IMR-90 (cell line): ENCODE measurements at regions not wholly inside any gene's neighbourhood (a gene's known extent, or its start where the extent isn't known, plus 50 kb on each side); places are given as distances from the start of the nearest gene placed in this dataset.

Experiments
- ATAC-seq: fragments of 200-7000 bp; cut with Tn5 transposase; 2 replicates; pipeline ENCODE4 v1.9.1; 2020; ENCODE audit warnings: low read depth, mild to moderate bottlenecking, moderate library complexity
- BruUV-seq: library from RNA; stranded (reverse); fragments of 400-500 nt; replicated peaks from 2 replicates; lab custom pipeline; 2021; lab: Mats Ljungman, UMichigan
- CTCF ChIA-PET: fragments of 300-600 bp; formaldehyde crosslinking; extraction: SDS; loops from one replicate; lab custom pipeline; 2021; ENCODE audit warnings: antibody characterized with exemption; lab: Yijun Ruan, JAX
- POLR2A ChIA-PET: fragments of 300-600 bp; sonication (Branson Sonifier 250); formaldehyde crosslinking; loops from one replicate; lab custom pipeline; 2022; ENCODE audit warnings: antibody characterized with exemption; ENCODE audit not compliant: unreplicated experiment; lab: Charles Lee
- DNase-seq: peaks from one replicate; pipeline ENCODE4 v3.0.0; 2013
- H2AFZ ChIP-seq: replicated peaks from 2 replicates; pipeline ENCODE3; 2013; ENCODE audit warnings: low read length, mild to moderate bottlenecking; ENCODE audit not compliant: poor library complexity
- H2AK5ac ChIP-seq: 2 replicates; pipeline ENCODE4 v1.6.1; 2013; ENCODE audit warnings: low read depth, low read length, inconsistent platforms
- H2AK9ac ChIP-seq: replicated peaks from 2 replicates; pipeline ENCODE3; 2013; ENCODE audit warnings: mild to moderate bottlenecking, low read depth, low read length, moderate library complexity; ENCODE audit not compliant: poor library complexity
- H2BK120ac ChIP-seq: 2 replicates; pipeline ENCODE4 v1.6.1; 2013; ENCODE audit warnings: low read depth, low read length, inconsistent platforms
- H2BK15ac ChIP-seq: 3 replicates; pipeline ENCODE4 v1.6.1; 2013; ENCODE audit warnings: low read depth, low read length, inconsistent platforms
- H2BK20ac ChIP-seq: 2 replicates; pipeline ENCODE4 v1.6.1; 2013; ENCODE audit warnings: low read depth, mild to moderate bottlenecking, inconsistent platforms, low read length, moderate library complexity
- H2BK5ac ChIP-seq: 2 replicates; pipeline ENCODE4 v1.6.1; 2013; ENCODE audit warnings: mild to moderate bottlenecking, low read depth, low read length, inconsistent platforms; ENCODE audit not compliant: poor library complexity, severe bottlenecking
- H3K14ac ChIP-seq: replicated peaks from 2 replicates; pipeline ENCODE4 v1.6.1; 2013; ENCODE audit warnings: low read depth, low read length, inconsistent platforms
- H3K18ac ChIP-seq: 2 replicates; pipeline ENCODE4 v1.6.1; 2013; ENCODE audit warnings: low read depth, low read length, control low read depth
- H3K23ac ChIP-seq: 2 replicates; pipeline ENCODE4 v1.6.1; 2013; ENCODE audit warnings: low read depth, low read length, inconsistent platforms
- H3K27ac ChIP-seq: 2 replicates; pipeline ENCODE4 v1.5.1; 2013; ENCODE audit warnings: mild to moderate bottlenecking, control low read depth, low read length; ENCODE audit not compliant: insufficient read depth
- H3K27me3 ChIP-seq: 2 replicates; pipeline ENCODE4 v1.6.1; 2013; ENCODE audit warnings: low read length; ENCODE audit not compliant: control insufficient read depth, insufficient read depth
- H3K36me3 ChIP-seq: 2 replicates; pipeline ENCODE4 v1.6.1; 2013; ENCODE audit warnings: low read length, mixed read lengths; ENCODE audit not compliant: control insufficient read depth, insufficient read depth
- H3K4ac ChIP-seq: 2 replicates; pipeline ENCODE4 v1.6.1; 2013; ENCODE audit warnings: low read depth, low read length, inconsistent platforms
- H3K4me1 ChIP-seq: 2 replicates; pipeline ENCODE4 v1.6.1; 2013; ENCODE audit warnings: low read length, mixed read lengths; ENCODE audit not compliant: control insufficient read depth, insufficient read depth
- H3K4me2 ChIP-seq: 2 replicates; pipeline ENCODE4 v1.6.1; 2013; ENCODE audit warnings: low read depth, mild to moderate bottlenecking, control low read depth, low read length, moderate library complexity
- H3K4me3 ChIP-seq: 2 replicates; pipeline ENCODE4 v1.5.1; 2013; ENCODE audit warnings: low read depth, mild to moderate bottlenecking, control low read depth, low read length, moderate library complexity; ENCODE audit not compliant: insufficient read depth
- H3K56ac ChIP-seq: 2 replicates; pipeline ENCODE4 v1.6.1; 2013; ENCODE audit warnings: low read length, inconsistent platforms; ENCODE audit not compliant: insufficient read depth; ENCODE audit errors: extremely low read depth
- H3K79me1 ChIP-seq, 2 experiments: 2 replicates each; pipeline ENCODE4 v1.6.1; 2013; ENCODE audit warnings: low read length in 2 of 2, inconsistent platforms in 1 of 2, low read depth in 1 of 2
- H3K9ac ChIP-seq: 2 replicates; pipeline ENCODE4 v1.6.1; 2013; ENCODE audit warnings: low read depth, low read length, control low read depth
- H3K9me1 ChIP-seq: 2 replicates; pipeline ENCODE4 v1.6.1; 2013; ENCODE audit warnings: low read length, inconsistent platforms; ENCODE audit not compliant: insufficient read depth
- H3K9me3 ChIP-seq: 2 replicates; pipeline ENCODE4 v1.6.1; 2013; ENCODE audit warnings: low read length; ENCODE audit not compliant: control insufficient read depth, insufficient read depth
- H4K20me1 ChIP-seq: 2 replicates; pipeline ENCODE4 v1.6.1; 2013; ENCODE audit warnings: low read length, inconsistent platforms; ENCODE audit not compliant: insufficient read depth
- H4K5ac ChIP-seq: 2 replicates; pipeline ENCODE4 v1.6.1; 2013; ENCODE audit warnings: mild to moderate bottlenecking, low read depth, low read length, control low read depth
- H4K8ac ChIP-seq, 2 experiments: 2 replicates each; pipeline ENCODE4 v1.6.1; 2013; ENCODE audit warnings: low read depth in 2 of 2, low read length in 2 of 2, control low read depth in 1 of 2, inconsistent platforms in 1 of 2
- H4K91ac ChIP-seq: 2 replicates; pipeline ENCODE4 v1.6.1; 2013; ENCODE audit warnings: low read depth, low read length, inconsistent platforms; ENCODE audit not compliant: insufficient read depth
- BHLHE40 ChIP-seq: fragments of 150-350 bp; IDR thresholded peaks from 2 replicates; pipeline ENCODE4 v1.6.1; 2016; ENCODE audit warnings: mild to moderate bottlenecking, low read depth, low read length
- CEBPB ChIP-seq: IDR thresholded peaks from 2 replicates; pipeline ENCODE4 v1.6.1; 2012; ENCODE audit warnings: low read depth, low read length, improper control_type of control experiment
- ELK1 ChIP-seq: fragments of 150-350 bp; IDR thresholded peaks from 2 replicates; pipeline ENCODE4 v1.6.1; 2016; ENCODE audit warnings: low read depth, mild to moderate bottlenecking, low read length, moderate library complexity, borderline replicate concordance
- FOS ChIP-seq: fragments of 150-350 bp; IDR thresholded peaks from 2 replicates; pipeline ENCODE4 v1.6.1; 2016; ENCODE audit warnings: low read depth, low read length
- POLR2A ChIP-seq: IDR thresholded peaks from 2 replicates; pipeline ENCODE4 v1.6.1; 2012; ENCODE audit warnings: mild to moderate bottlenecking, low read depth, low read length
- RAD21 ChIP-seq: IDR thresholded peaks from 2 replicates; pipeline ENCODE4 v1.6.1; 2012; ENCODE audit warnings: low read length, improper control_type of control experiment
- RCOR1 ChIP-seq: IDR thresholded peaks from 2 replicates; pipeline ENCODE4 v1.6.1; 2012; ENCODE audit warnings: mild to moderate bottlenecking, low read length, improper control_type of control experiment; ENCODE audit not compliant: insufficient replicate concordance
- SMC3 ChIP-seq: fragments of 150-350 bp; IDR thresholded peaks from 2 replicates; pipeline ENCODE4 v1.6.1; 2016; ENCODE audit warnings: low read depth, mild to moderate bottlenecking, antibody characterized with exemption, low read length, moderate library complexity
- WGBS, 2 experiments: methylation state at CpG; one replicate each; pipeline versions ENCODE4 v1.1.5 to v1.1.7; 2013; ENCODE audit warnings: missing lambda C conversion rate in 2 of 2; ENCODE audit not compliant: insufficient read length in 1 of 2; ENCODE audit errors: extremely low coverage in 2 of 2; 5-methylcytosine and 5-hydroxymethylcytosine counted together
- dilution Hi-C: fragments of 300-500 bp; cut with HindIII; formaldehyde crosslinking; loops from one replicate; pipeline ENCODE4 v1.14.3; 2018; ENCODE audit warnings: low sequenced_read_pairs; ENCODE audit not compliant: unreplicated experiment
- in situ Hi-C: fragments of 300-500 bp; cut with MboI; formaldehyde crosslinking; loops from 3 replicates; pipeline ENCODE4 v1.14.3; 2019; ENCODE audit warnings: low sequenced_read_pairs, inconsistent platforms, mixed read lengths
- intact Hi-C: fragments of 100-400 bp; cut with micrococcal nuclease; formaldehyde crosslinking; loops from 2 replicates; pipeline ENCODE4 v1.10.0; 2022
- TF ChIP-seq, protein P1 (sequence below): fragments of 150-350 bp; IDR thresholded peaks from 2 replicates; pipeline ENCODE4 v1.6.1; 2017; ENCODE audit warnings: mild to moderate bottlenecking, antibody characterized with exemption, low read length, low read depth

DNA sequence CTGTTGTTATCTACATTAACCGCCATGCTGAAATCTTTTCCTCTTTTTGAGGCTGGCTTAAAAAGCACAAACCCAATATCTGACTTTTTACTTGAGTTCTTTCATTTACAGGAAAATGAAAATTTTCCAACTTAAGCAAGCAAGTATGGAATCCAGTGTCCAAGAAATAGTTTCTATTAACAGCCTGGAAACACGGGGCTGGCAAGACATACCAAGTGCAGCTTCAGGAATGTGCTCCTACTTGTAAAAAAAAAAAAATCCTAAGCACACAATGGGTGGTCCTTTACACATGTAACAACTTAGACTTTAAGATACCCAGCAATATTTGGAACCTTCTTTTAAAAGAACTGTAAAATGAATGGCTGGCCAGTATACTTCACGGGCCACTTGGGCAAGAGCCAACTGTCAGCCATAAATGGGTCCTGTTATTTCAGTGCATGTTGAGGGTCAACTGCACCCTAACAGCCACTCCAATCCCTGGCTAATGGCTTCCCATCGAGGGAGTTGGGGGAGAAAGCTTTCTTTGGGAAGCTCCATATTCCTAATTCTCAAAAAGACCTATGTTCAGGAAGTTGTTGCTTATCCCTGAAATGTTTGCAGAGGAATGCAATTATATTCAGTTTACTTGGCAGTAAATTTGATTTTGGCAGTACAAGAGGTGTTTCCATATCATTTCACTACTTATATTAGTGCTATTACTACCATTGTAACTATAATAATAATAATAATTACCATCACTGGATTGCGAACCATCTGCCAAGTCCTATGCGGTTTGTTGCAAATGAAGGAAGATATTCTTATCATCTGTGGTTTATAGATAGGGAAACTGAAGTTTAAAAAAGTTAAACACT, 236.4 kb upstream of the TMEM72 start:
- Histone ChIP-seq H3K27me3 (no peaks in the 10 kb centered on the region; the same call in 1 of the 2 replicates), H3K4me3 (no peak overlapping the region), H3K18ac (no peak overlapping the region), H3K14ac (no peak overlapping the region), H2BK120ac (no peak overlapping the region), H3K79me1 (no peaks in the 10 kb centered on the region), H2AK5ac (no peak overlapping the region), H2BK15ac (no peak overlapping the region), H3K4me2 (no peak overlapping the region), H3K4ac (no peak overlapping the region), H4K8ac (no peak overlapping the region), H3K36me3 (no peaks in the 10 kb centered on the region), H2BK20ac (no peak overlapping the region), H2AK9ac (no peak overlapping the region), H3K23ac (no peak overlapping the region), H2BK5ac (no peak overlapping the region), H4K20me1 (no peaks in the 10 kb centered on the region), H4K91ac (no peak overlapping the region), H3K56ac (no peak overlapping the region), H3K9ac (no peak overlapping the region), H3K9me1 (no peaks in the 10 kb centered on the region), H3K9me3 (peaks cover 2% of the 10 kb centered on the region; the same call in 1 of the 2 replicates), H2AFZ (no peak overlapping the region), H3K27ac (no peak overlapping the region), H4K5ac (no peak overlapping the region), H3K4me1 (peaks cover 5% of the 10 kb centered on the region)
- intact Hi-C loops (no loop called here), in situ Hi-C loops (no loop called here), dilution Hi-C loops (no loop called here)
- DNase-seq: no peak
- no TSS peak for BruUV-seq
- TF ChIP-seq FOS: no peak
- TF ChIP-seq POLR2A: no peak
- TF ChIP-seq BHLHE40: no peak
- TF ChIP-seq SMC3: no peak
- TF ChIP-seq RCOR1: no peak
- no peak for TF ChIP-seq CEBPB
- TF ChIP-seq ELK1: no peak
- TF ChIP-seq, protein P1, sequence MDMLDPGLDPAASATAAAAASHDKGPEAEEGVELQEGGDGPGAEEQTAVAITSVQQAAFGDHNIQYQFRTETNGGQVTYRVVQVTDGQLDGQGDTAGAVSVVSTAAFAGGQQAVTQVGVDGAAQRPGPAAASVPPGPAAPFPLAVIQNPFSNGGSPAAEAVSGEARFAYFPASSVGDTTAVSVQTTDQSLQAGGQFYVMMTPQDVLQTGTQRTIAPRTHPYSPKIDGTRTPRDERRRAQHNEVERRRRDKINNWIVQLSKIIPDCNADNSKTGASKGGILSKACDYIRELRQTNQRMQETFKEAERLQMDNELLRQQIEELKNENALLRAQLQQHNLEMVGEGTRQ: no peak
- TF ChIP-seq RAD21: no peak
- no CpG with 5 or more reads among the region's 6 CpGs for WGBS, 2 experiments
- ChIA-PET CTCF (no interaction called here), POLR2A (no interaction called here)
- ATAC-seq: no peak
